A673 (cell line): ENCODE measurements at regions not wholly inside any gene's neighbourhood (a gene's known extent, or its start where the extent isn't known, plus 50 kb on each side); places are given as distances from the start of the nearest gene placed in this dataset.
"Not testable (repeated sequence)": the region's sequence is repeated elsewhere in the genome, so short reads cannot be mapped to it uniquely, and the experiment has no call there.

ENCODE experiments used
- CTCF ChIP-seq: fragments of 300-800, 200-600 bp; sonication (generic); conservative IDR thresholded peaks from 2 replicates; pipeline ENCODE4 v1.5.1; 2017; ENCODE audit warnings: low read depth, mild to moderate bottlenecking, antibody characterized with exemption, low read length, moderate library complexity, mixed read lengths
- EZH2 ChIP-seq: fragments of 200-600 bp; sonication (generic); IDR thresholded peaks from 2 replicates; pipeline ENCODE4 v1.6.1; 2017; ENCODE audit warnings: borderline replicate concordance, low read depth, mild to moderate bottlenecking, mixed read lengths, antibody characterized with exemption, low read length; ENCODE audit not compliant: poor library complexity, severe bottlenecking

- TF ChIP-seq CTCF, EZH2: not testable (repeated sequence)
These were observed 198.9 kb downstream of the SPATA31A1 start for GRCh38 chr9:39554352-39554751.
